Upper lobe of left lung (tissue), 6 donors: ENCODE measurements at regions not wholly inside any gene's neighbourhood (a gene's known extent, or its start where the extent isn't known, plus 50 kb on each side); places are given as distances from the start of the nearest gene placed in this dataset.

ENCODE experiments used
- ATAC-seq, 2 donors: fragments of 200-7000 bp; cut with Tn5 transposase; one replicate each; pipeline ENCODE4 v1.9.1; 2022; ENCODE audit warnings: mild to moderate bottlenecking in 2 of 2, moderate library complexity in 2 of 2; ENCODE audit not compliant: low FRiP score in 2 of 2
- DNase-seq, 2 donors: peaks; one replicate each; pipeline ENCODE4 v3.0.0-alpha.2; 2019 to 2020
- H3K27ac ChIP-seq, 4 donors: fragments of 200-600 bp; sonication (generic); one replicate each; pipeline ENCODE4 v1.5.1; 2016 to 2019
- H3K27me3 ChIP-seq, 4 donors: fragments of 200-600 bp; sonication (generic); one replicate each; pipeline ENCODE4 v1.5.1; 2017 to 2019
- H3K36me3 ChIP-seq, 4 donors: fragments of 200-600 bp; sonication (generic); one replicate each; pipeline ENCODE4 v1.5.1; 2016 to 2019
- H3K4me1 ChIP-seq, 4 donors: fragments of 200-600 bp; sonication (generic); one replicate each; pipeline ENCODE4 v1.5.1; 2018 to 2019
- H3K4me3 ChIP-seq, 4 donors: fragments of 200-600 bp; sonication (generic); one replicate each; pipeline ENCODE4 v1.5.1; 2017 to 2019; ENCODE audit warnings: mild to moderate bottlenecking in 2 of 4, moderate library complexity in 1 of 4
- H3K9me3 ChIP-seq, 4 donors: fragments of 200-600 bp; sonication (generic); one replicate each; pipeline ENCODE4 v1.5.1; 2018 to 2019
- EP300 ChIP-seq, 4 donors: sonication (generic); formaldehyde crosslinking; IDR thresholded peaks; one replicate each; pipeline ENCODE4 v1.5.1; 2017; ENCODE audit warnings: antibody characterized with exemption in 4 of 4, control low read depth in 2 of 4
- POLR2A ChIP-seq, 4 donors: fragments of 450-650 bp; IDR thresholded peaks; one replicate each; pipeline ENCODE4 v1.5.1; 2016 to 2017; ENCODE audit warnings: antibody characterized with exemption in 4 of 4, mild to moderate bottlenecking in 2 of 4
- POLR2AphosphoS5 ChIP-seq, 2 donors: sonication (generic); formaldehyde crosslinking; IDR thresholded peaks; one replicate each; pipeline ENCODE4 v1.5.1; 2017; ENCODE audit warnings: antibody characterized with exemption in 2 of 2
- WGBS, 2 donors: methylation state at CpG; one replicate each; pipeline ENCODE4 v1.1.5; 2017 to 2018; 5-methylcytosine and 5-hydroxymethylcytosine counted together
- TF ChIP-seq, protein P1 (sequence below), 6 experiments: fragments of 450-650 bp in 4 of 6; fragments of 200-600 bp in 2 of 6; sonication (generic) in 2 of 6; IDR thresholded peaks; one replicate each; pipeline ENCODE4 v1.5.1; 2016 to 2019; ENCODE audit warnings: antibody characterized with exemption in 6 of 6
- donor health status: DM: no; HTN: no; CAD: no; lungs with moderate emphysema.
- donor health status: DM: no; HTN: yes; CAD: no; lungs with severe emphysema.

DNA sequence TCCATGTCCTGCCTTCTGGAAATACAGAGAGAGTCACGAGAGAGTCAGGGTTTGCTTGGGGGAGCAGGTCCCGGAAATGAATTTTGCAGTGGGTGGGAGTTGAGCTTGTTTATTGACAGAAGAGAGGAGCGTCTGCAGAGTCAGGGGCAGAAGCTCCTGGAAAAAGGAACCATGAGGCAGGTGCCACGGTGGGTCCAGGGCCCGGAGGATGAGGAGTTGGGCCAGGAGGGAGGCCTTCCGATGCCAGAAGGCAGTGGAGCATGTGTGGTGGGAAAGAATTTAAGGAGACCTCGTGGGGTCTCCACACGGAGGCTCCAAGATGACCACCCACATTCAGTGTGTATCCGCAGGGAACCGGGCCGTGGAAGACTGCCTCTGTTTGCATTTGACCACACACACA lies 461.2 kb downstream of the BRD1 start:
- peaks cover 0 to 11% (median 3%) of the 10 kb centered on the region in 4 donors for H3K4me1 ChIP-seq

DNA sequence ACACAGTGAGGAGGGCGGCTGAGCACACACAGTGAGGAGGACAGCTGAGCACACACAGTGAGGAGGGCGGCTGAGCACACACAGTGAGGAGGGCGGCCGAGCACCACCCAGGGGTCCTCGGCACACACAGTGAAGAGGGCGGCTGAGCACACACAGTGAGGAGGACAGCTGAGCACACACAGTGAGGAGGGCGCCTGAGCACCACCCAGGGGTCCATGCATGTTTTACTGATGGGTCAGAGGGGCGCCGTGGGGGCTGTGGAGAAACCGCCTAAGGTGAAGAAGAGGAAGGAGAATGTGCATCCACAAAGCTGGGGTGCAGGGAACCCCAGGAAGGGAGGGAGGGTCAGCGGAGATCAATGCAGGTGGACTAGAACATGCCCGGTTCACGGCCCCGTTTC lies 461.8 kb downstream of the BRD1 start:
- TF ChIP-seq POLR2AphosphoS5 (IDR thresholded peaks at IDR 0.05) (no peak), EP300 (IDR thresholded peaks at IDR 0.05) (no peak), POLR2A (IDR thresholded peaks at IDR 0.05) (no peak)
- TF ChIP-seq, protein P1, sequence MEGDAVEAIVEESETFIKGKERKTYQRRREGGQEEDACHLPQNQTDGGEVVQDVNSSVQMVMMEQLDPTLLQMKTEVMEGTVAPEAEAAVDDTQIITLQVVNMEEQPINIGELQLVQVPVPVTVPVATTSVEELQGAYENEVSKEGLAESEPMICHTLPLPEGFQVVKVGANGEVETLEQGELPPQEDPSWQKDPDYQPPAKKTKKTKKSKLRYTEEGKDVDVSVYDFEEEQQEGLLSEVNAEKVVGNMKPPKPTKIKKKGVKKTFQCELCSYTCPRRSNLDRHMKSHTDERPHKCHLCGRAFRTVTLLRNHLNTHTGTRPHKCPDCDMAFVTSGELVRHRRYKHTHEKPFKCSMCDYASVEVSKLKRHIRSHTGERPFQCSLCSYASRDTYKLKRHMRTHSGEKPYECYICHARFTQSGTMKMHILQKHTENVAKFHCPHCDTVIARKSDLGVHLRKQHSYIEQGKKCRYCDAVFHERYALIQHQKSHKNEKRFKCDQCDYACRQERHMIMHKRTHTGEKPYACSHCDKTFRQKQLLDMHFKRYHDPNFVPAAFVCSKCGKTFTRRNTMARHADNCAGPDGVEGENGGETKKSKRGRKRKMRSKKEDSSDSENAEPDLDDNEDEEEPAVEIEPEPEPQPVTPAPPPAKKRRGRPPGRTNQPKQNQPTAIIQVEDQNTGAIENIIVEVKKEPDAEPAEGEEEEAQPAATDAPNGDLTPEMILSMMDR (IDR thresholded peaks at IDR 0.05): no peak
- peak in 1 of 2 donors; percentile 29 for ATAC-seq
- Histone ChIP-seq H3K36me3 (no peaks in the 10 kb centered on the region), H3K27me3 (no peaks in the 10 kb centered on the region), H3K4me3 (no peak overlapping the region), H3K9me3 (no peaks in the 10 kb centered on the region), H3K27ac (no peak overlapping the region), H3K4me1 (peaks cover 0 to 11% (median 3%) of the 10 kb centered on the region in 4 donors)
- WGBS, 2 donors: 73 to 78% methylated on average over 14 of the region's 14 CpGs
- no peak for DNase-seq

More for the DNA sequence above, 461.2 kb downstream of the BRD1 start:
- DNase-seq (no peak), ATAC-seq (no peak)
- Histone ChIP-seq H3K27me3 (no peaks in the 10 kb centered on the region), H3K36me3 (no peaks in the 10 kb centered on the region), H3K4me3 (no peak overlapping the region), H3K9me3 (no peaks in the 10 kb centered on the region), H3K27ac (no peak overlapping the region)
- TF ChIP-seq EP300 (IDR thresholded peaks at IDR 0.05) (no peak), POLR2A (IDR thresholded peaks at IDR 0.05) (no peak), POLR2AphosphoS5 (IDR thresholded peaks at IDR 0.05) (no peak)
- TF ChIP-seq, protein P1 (IDR thresholded peaks at IDR 0.05): no peak
- WGBS, 2 donors: 72 to 79% methylated on average over 11 of the region's 11 CpGs

DNA sequence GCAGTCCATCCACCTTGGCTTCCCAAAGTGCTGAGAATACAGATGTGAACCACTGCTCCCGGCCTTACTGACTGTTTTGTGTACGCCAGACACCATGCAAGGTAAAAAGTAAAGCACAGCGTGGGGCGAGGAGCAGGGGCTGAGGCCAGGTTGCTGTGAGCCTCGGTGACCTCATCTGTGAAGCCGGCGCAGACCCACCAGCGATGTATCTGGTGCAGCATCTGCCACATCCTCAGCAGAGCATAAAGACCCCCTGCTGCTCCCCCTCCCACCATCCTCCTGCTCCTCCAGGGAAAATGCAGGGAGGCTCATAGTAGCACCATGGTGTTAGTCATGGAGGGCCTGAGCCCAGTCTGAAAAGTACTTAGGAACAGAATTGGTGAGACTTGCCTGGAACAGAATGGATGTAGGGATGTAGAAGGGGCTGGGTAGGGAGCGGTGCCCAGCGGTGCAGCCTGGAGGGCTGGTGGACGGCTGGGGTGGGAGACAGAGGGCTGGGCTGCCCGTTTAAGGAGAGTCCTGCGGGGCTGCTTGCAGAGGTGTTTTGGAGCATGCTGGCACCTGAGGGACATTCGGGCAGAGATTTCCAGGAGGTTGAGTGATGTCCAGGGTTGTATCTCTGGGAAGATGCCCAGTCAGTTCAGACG lies 462.4 kb downstream of the BRD1 start:
- WGBS, 2 donors: 79 to 90% methylated on average over 7 to 15 of the region's 15 CpGs
- Histone ChIP-seq H3K9me3 (no peaks in the 10 kb centered on the region), H3K27ac (no peak overlapping the region), H3K4me3 (no peak overlapping the region), H3K36me3 (no peaks in the 10 kb centered on the region), H3K27me3 (no peaks in the 10 kb centered on the region), H3K4me1 (peaks cover 0 to 11% (median 3%) of the 10 kb centered on the region in 4 donors)
- DNase-seq: no peak
- TF ChIP-seq EP300 (IDR thresholded peaks at IDR 0.05) (no peak), POLR2A (IDR thresholded peaks at IDR 0.05) (no peak), POLR2AphosphoS5 (IDR thresholded peaks at IDR 0.05) (no peak)
- TF ChIP-seq, protein P1 (IDR thresholded peaks at IDR 0.05): no peak
- ATAC-seq: no peak

DNA sequence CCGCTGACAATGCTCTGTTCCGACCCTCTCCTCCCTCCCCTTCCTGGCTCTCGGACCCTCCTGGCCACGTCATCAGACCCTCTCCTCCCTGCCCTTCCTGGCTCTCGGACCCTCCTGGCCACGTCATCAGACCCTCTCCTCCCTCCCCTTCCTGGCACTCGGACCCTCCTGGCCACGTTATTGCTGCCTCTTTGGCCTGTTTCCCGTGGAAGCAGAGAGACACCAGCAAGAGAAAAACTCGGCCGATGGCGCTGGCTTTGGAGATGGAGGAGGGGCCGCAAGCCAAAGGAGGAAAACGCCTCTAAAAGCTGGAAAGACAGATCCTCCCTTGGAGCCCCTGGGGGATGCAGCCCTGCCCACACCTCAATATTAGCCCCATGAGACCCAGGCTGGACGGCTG lies 463.3 kb downstream of the BRD1 start:
- Histone ChIP-seq H3K27me3 (no peaks in the 10 kb centered on the region), H3K4me3 (no peak overlapping the region), H3K36me3 (no peaks in the 10 kb centered on the region), H3K9me3 (no peaks in the 10 kb centered on the region), H3K4me1 (peaks cover 0 to 8% (median 1%) of the 10 kb centered on the region in 4 donors), H3K27ac (no peak overlapping the region)
- DNase-seq (no peak), ATAC-seq (no peak)
- TF ChIP-seq EP300 (IDR thresholded peaks at IDR 0.05): no peak
- TF ChIP-seq POLR2AphosphoS5 (IDR thresholded peaks at IDR 0.05): no peak
- 84 to 86% methylated on average over 15 of the region's 15 CpGs for WGBS, 2 donors

DNA sequence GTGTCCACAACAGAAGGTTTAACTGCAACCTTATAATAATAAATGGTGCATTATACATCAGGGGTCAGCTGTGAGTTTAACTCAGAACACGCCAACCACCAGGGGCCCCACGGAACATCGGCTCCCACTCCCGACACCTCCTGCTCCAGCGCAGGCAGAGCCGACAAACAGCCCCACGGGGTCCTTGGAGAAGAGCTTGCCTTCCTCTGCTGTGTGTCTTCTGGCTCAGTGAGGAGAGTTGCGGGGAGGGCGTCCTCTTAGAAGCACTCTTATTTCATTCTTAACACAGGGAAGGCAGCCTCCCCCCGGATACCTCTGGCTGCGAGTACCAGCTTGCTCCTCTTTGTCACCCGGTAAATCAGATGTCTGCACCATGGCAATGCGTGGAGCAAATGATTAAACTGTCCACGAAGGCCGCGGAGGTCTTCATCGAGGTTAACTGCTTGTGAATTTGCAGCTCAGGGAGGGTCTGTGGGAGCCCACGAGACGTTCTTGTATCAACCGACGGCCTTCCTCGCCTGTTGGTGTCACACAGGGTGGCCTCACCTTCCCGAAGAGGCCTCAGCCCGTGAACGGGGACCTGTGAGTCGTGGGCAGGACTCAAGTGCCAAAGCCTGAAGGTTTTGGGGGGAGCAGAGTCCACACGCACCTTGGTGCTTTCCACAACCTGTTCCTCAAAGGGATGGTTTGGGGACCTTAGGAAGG lies 464.0 kb downstream of the BRD1 start:
- Histone ChIP-seq H3K36me3 (no peaks in the 10 kb centered on the region), H3K27me3 (no peaks in the 10 kb centered on the region), H3K4me3 (no peak overlapping the region), H3K9me3 (no peaks in the 10 kb centered on the region), H3K27ac (no peak overlapping the region), H3K4me1 (peaks cover 0 to 1% (median 0%) of the 10 kb centered on the region in 4 donors)
- DNase-seq: no peak
- ATAC-seq: no peak
- 87 to 91% methylated on average over 17 to 27 of the region's 27 CpGs for WGBS, 2 donors
- TF ChIP-seq, protein P1 (IDR thresholded peaks at IDR 0.05): no peak
- TF ChIP-seq POLR2AphosphoS5 (IDR thresholded peaks at IDR 0.05) (no peak), POLR2A (IDR thresholded peaks at IDR 0.05) (no peak), EP300 (IDR thresholded peaks at IDR 0.05) (no peak)
